ENCODE measurements at regions not wholly inside any gene's neighbourhood (a gene's known extent, or its start where the extent isn't known, plus 50 kb on each side); places are given as distances from the start of the nearest gene placed in this dataset.

- ChIA-PET CTCF (no interaction called here), POLR2A (no interaction called here)
Observed at GRCh38 chr2:67873916-67874315, 188.9 kb downstream of the C1D start.

GRCh38 chr2:67876176-67876575 is 186.6 kb downstream of the C1D start:
- Mint-ChIP-seq H3K9me3 (no peaks in the 10 kb centered on the region), H3K4me1 (ENCODE audit: low read depth) (no peaks in the 10 kb centered on the region), H3K27me3 (peaks cover 3% of the 10 kb centered on the region), H3K27ac (no peak overlapping the region), H3K4me3 (no peak overlapping the region), H3K36me3 (ENCODE audit: low read depth) (no peaks in the 10 kb centered on the region)
- intact Hi-C loops (cut with micrococcal nuclease) = no loop called here
- no peak for TF ChIP-seq CTCF (IDR thresholded peaks at IDR 0.05)
- ChIA-PET CTCF (no interaction called here), POLR2A (no interaction called here)
- DNase-seq = no peak
- no peak for ATAC-seq

More at GRCh38 chr2:67873916-67874315, 188.9 kb downstream of the C1D start:
- intact Hi-C loops (cut with micrococcal nuclease) = no loop called here
- TF ChIP-seq CTCF (IDR thresholded peaks at IDR 0.05) = no peak
- Mint-ChIP-seq H3K27ac (no peak overlapping the region), H3K36me3 (ENCODE audit: low read depth) (no peaks in the 10 kb centered on the region), H3K4me3 (no peak overlapping the region), H3K27me3 (peaks cover 6% of the 10 kb centered on the region), H3K9me3 (no peaks in the 10 kb centered on the region), H3K4me1 (ENCODE audit: low read depth) (no peaks in the 10 kb centered on the region)
- DNase-seq (no peak), ATAC-seq (no peak)

GRCh38 chr2:67877301-67877700 is 185.5 kb downstream of the C1D start:
- TF ChIP-seq CTCF (IDR thresholded peaks at IDR 0.05) = no peak
- POLR2A ChIA-PET = no interaction called here
- Mint-ChIP-seq H3K36me3 (ENCODE audit: low read depth) (no peaks in the 10 kb centered on the region), H3K27me3 (peaks cover 8% of the 10 kb centered on the region), H3K4me1 (ENCODE audit: low read depth) (no peaks in the 10 kb centered on the region), H3K9me3 (no peaks in the 10 kb centered on the region), H3K4me3 (no peak overlapping the region), H3K27ac (no peak overlapping the region)
- DNase-seq (no peak), ATAC-seq (no peak)
- CTCF ChIA-PET = interaction anchor here (1.1 kb wide), 1 partner anchor 154 kb away, joined by 3 read pairs; no protein-coding TSS in a partner anchor
- intact Hi-C loops (cut with micrococcal nuclease) = no loop called here

- H3K4me1 Mint-ChIP-seq (ENCODE audit: low read depth) = no peaks in the 10 kb centered on the region
- H3K27ac Mint-ChIP-seq = no peak overlapping the region
- no peaks in the 10 kb centered on the region for H3K9me3 Mint-ChIP-seq
- intact Hi-C loops (cut with micrococcal nuclease) = no loop called here
- peaks cover 8% of the 10 kb centered on the region for H3K27me3 Mint-ChIP-seq
- H3K36me3 Mint-ChIP-seq (ENCODE audit: low read depth) = no peaks in the 10 kb centered on the region
- H3K4me3 Mint-ChIP-seq = no peak overlapping the region
- ChIA-PET CTCF (no interaction called here), POLR2A (no interaction called here)
- ATAC-seq = no peak
- no peak for DNase-seq
- no peak for TF ChIP-seq CTCF (IDR thresholded peaks at IDR 0.05)
Observed at GRCh38 chr2:67878743-67879142, 184.1 kb downstream of the C1D start.

- POLR2A ChIA-PET = no interaction called here
- no peaks in the 10 kb centered on the region for H3K36me3 Mint-ChIP-seq (ENCODE audit: low read depth)
- H3K9me3 Mint-ChIP-seq = no peaks in the 10 kb centered on the region
- DNase-seq (no peak), ATAC-seq (no peak)
- H3K27ac Mint-ChIP-seq = no peak overlapping the region
- CTCF ChIA-PET = interaction anchor here (1.0 kb wide), 1 partner anchor 8 kb away, joined by 3 read pairs; no protein-coding TSS in a partner anchor
- peaks cover 8% of the 10 kb centered on the region for H3K27me3 Mint-ChIP-seq
- no peaks in the 10 kb centered on the region for H3K4me1 Mint-ChIP-seq (ENCODE audit: low read depth)
- intact Hi-C loops (cut with micrococcal nuclease) = no loop called here
- no peak for TF ChIP-seq CTCF (IDR thresholded peaks at IDR 0.05)
- H3K4me3 Mint-ChIP-seq = no peak overlapping the region
Observed at GRCh38 chr2:67879586-67880290, 183.1 kb downstream of the C1D start.
